H9 (cell line): ENCODE measurements at regions not wholly inside any gene's neighbourhood (a gene's known extent, or its start where the extent isn't known, plus 50 kb on each side); places are given as distances from the start of the nearest gene placed in this dataset.

Experiments used
- DNase-seq: peaks from one replicate; pipeline ENCODE4 v3.0.0-alpha.2; 2017
- H2AFZ ChIP-seq: one replicate; pipeline ENCODE4 v1.6.1; 2013; ENCODE audit warnings: mild to moderate bottlenecking, low read length, control low read depth, moderate library complexity
- H2AK5ac ChIP-seq: 2 replicates; pipeline ENCODE4 v1.6.1; 2013; ENCODE audit warnings: low read length, control low read depth, mixed read lengths; ENCODE audit not compliant: insufficient read length
- H2BK120ac ChIP-seq: one replicate; pipeline ENCODE4 v1.6.1; 2013; ENCODE audit warnings: low read depth, mild to moderate bottlenecking, low read length, control low read depth, inconsistent platforms; ENCODE audit not compliant: poor library complexity, severe bottlenecking
- H2BK12ac ChIP-seq: 2 replicates; pipeline ENCODE4 v1.6.1; 2013; ENCODE audit warnings: low read length, control low read depth, mixed read lengths, low read depth; ENCODE audit not compliant: insufficient read length
- H2BK15ac ChIP-seq: 2 replicates; pipeline ENCODE4 v1.6.1; 2013; ENCODE audit warnings: low read depth, low read length, control low read depth
- H2BK20ac ChIP-seq: one replicate; pipeline ENCODE4 v1.6.1; 2013; ENCODE audit warnings: low read depth, mild to moderate bottlenecking, low read length, control low read depth, inconsistent platforms; ENCODE audit not compliant: poor library complexity, severe bottlenecking
- H2BK5ac ChIP-seq: 2 replicates; pipeline ENCODE4 v1.6.1; 2013; ENCODE audit warnings: low read length, control low read depth, mixed read lengths; ENCODE audit not compliant: insufficient read length
- H3K14ac ChIP-seq: 2 replicates; pipeline ENCODE4 v1.6.1; 2013; ENCODE audit warnings: low read length, control low read depth; ENCODE audit not compliant: insufficient read depth
- H3K18ac ChIP-seq: 2 replicates; pipeline ENCODE4 v1.6.1; 2013; ENCODE audit warnings: low read depth, mild to moderate bottlenecking, mixed read lengths, low read length, control low read depth; ENCODE audit not compliant: insufficient read length
- H3K23ac ChIP-seq: 2 replicates; pipeline ENCODE4 v1.6.1; 2013; ENCODE audit warnings: low read length, control low read depth, mixed read lengths, low read depth; ENCODE audit not compliant: insufficient read length
- H3K23me2 ChIP-seq: 2 replicates; pipeline ENCODE4 v1.6.1; 2013; ENCODE audit warnings: low read depth, mild to moderate bottlenecking, mixed read lengths, low read length, control low read depth; ENCODE audit not compliant: insufficient read length, poor library complexity, severe bottlenecking
- H3K27ac ChIP-seq: 2 replicates; pipeline ENCODE4 v1.5.1; 2013; ENCODE audit warnings: low read length, control low read depth, mixed read lengths, low read depth; ENCODE audit not compliant: insufficient read length
- H3K27me3 ChIP-seq: 2 replicates; pipeline ENCODE4 v1.6.1; 2013; ENCODE audit warnings: low read length, control low read depth, inconsistent platforms; ENCODE audit not compliant: insufficient read depth
- H3K4ac ChIP-seq: 2 replicates; pipeline ENCODE4 v1.6.1; 2013; ENCODE audit warnings: low read depth, mild to moderate bottlenecking, control low read depth, inconsistent platforms, low read length, moderate library complexity
- H3K4me1 ChIP-seq: 2 replicates; pipeline ENCODE4 v1.6.1; 2013; ENCODE audit warnings: low read length, control low read depth, inconsistent platforms; ENCODE audit not compliant: insufficient read depth
- H3K4me2 ChIP-seq: 2 replicates; pipeline ENCODE4 v1.6.1; 2013; ENCODE audit warnings: low read length, control low read depth, mixed read lengths; ENCODE audit not compliant: insufficient read length, insufficient read depth
- H3K56ac ChIP-seq: 2 replicates; pipeline ENCODE4 v1.6.1; 2013; ENCODE audit warnings: low read depth, mild to moderate bottlenecking, mixed read lengths, low read length, control low read depth; ENCODE audit not compliant: insufficient read length
- H3K79me1 ChIP-seq: 2 replicates; pipeline ENCODE4 v1.6.1; 2013; ENCODE audit warnings: low read depth, mild to moderate bottlenecking, moderate library complexity, low read length, control low read depth, inconsistent platforms; ENCODE audit not compliant: insufficient read depth, poor library complexity, severe bottlenecking
- H3K79me2 ChIP-seq: 2 replicates; pipeline ENCODE4 v1.6.1; 2013; ENCODE audit warnings: low read length, control low read depth, inconsistent platforms; ENCODE audit not compliant: insufficient read depth
- H3K9ac ChIP-seq: 2 replicates; pipeline ENCODE4 v1.6.1; 2013; ENCODE audit warnings: low read length, control low read depth, mixed read lengths; ENCODE audit not compliant: insufficient read length; ENCODE audit errors: extremely low read depth
- H3K9me3 ChIP-seq: one replicate; pipeline ENCODE4 v1.6.1; 2013; ENCODE audit warnings: low read depth, low read length, inconsistent platforms; ENCODE audit not compliant: control insufficient read depth
- H3T11ph ChIP-seq: one replicate; pipeline ENCODE4 v1.6.1; 2013; ENCODE audit warnings: mild to moderate bottlenecking, low read length, control low read depth, inconsistent platforms
- H4K20me1 ChIP-seq: one replicate; pipeline ENCODE4 v1.6.1; 2013; ENCODE audit not compliant: control insufficient read depth, insufficient read length, insufficient read depth
- H4K5ac ChIP-seq: 2 replicates; pipeline ENCODE4 v1.6.1; 2013; ENCODE audit warnings: low read depth, mild to moderate bottlenecking, mixed read lengths, low read length, control low read depth; ENCODE audit not compliant: insufficient read length
- H4K8ac ChIP-seq: replicated peaks from 2 replicates; pipeline ENCODE4 v1.6.1; 2013; ENCODE audit warnings: low read length, control low read depth, mixed read lengths, low read depth; ENCODE audit not compliant: insufficient read length
- H4K91ac ChIP-seq: 2 replicates; pipeline ENCODE4 v1.6.1; 2013; ENCODE audit warnings: low read depth, mild to moderate bottlenecking, moderate library complexity, mixed read lengths, low read length, control low read depth; ENCODE audit not compliant: insufficient read length
- H3K27ac Mint-ChIP-seq, 3 experiments: 2 replicates in 2 of 3; 3 replicates in 1 of 3; pipeline ENCODE4 v1.8.0; 2020 to 2021; ENCODE audit warnings: mixed read lengths in 3 of 3, mild to moderate bottlenecking in 1 of 3, moderate library complexity in 1 of 3
- H3K27me3 Mint-ChIP-seq: 2 replicates; pipeline ENCODE4 v1.8.0; 2021; ENCODE audit warnings: low read depth, mild to moderate bottlenecking, moderate library complexity, mixed read lengths
- H3K36me3 Mint-ChIP-seq, 3 experiments: 2 replicates in 2 of 3; 3 replicates in 1 of 3; pipeline ENCODE4 v1.8.0; 2020 to 2021; ENCODE audit warnings: low read depth in 3 of 3, mixed read lengths in 3 of 3; ENCODE audit not compliant: insufficient read depth in 1 of 3
- H3K4me1 Mint-ChIP-seq, 2 experiments: 2 replicates each; pipeline ENCODE4 v1.8.0; 2020; ENCODE audit warnings: mixed read lengths in 2 of 2
- H3K4me3 Mint-ChIP-seq, 2 experiments: 2 replicates in 1 of 2; 3 replicates in 1 of 2; pipeline ENCODE4 v1.8.0; 2020 to 2021; ENCODE audit warnings: mild to moderate bottlenecking in 2 of 2, mixed read lengths in 2 of 2, moderate library complexity in 1 of 2
- H3K9me3 Mint-ChIP-seq, 2 experiments: 2 replicates in 1 of 2; 3 replicates in 1 of 2; pipeline ENCODE4 v1.8.0; 2020; ENCODE audit warnings: mild to moderate bottlenecking in 2 of 2, mixed read lengths in 2 of 2, moderate library complexity in 1 of 2
- WGBS: extraction: QIAGEN DNeasy Blood & Tissue Kit; methylation state at CpG from one replicate; pipeline ENCODE4 v1.1.7; 2013; ENCODE audit warnings: missing lambda C conversion rate, low lambda C conversion rate, mixed read lengths; ENCODE audit not compliant: insufficient read length; ENCODE audit errors: extremely low coverage; 5-methylcytosine and 5-hydroxymethylcytosine counted together
- TF ChIP-seq, protein P1 (sequence below): fragments of 200-600 bp; sonication (generic); conservative IDR thresholded peaks from 3 replicates; pipeline ENCODE4 v1.8.0; 2021; ENCODE audit warnings: antibody characterized with exemption, mild to moderate bottlenecking

GRCh38 chr4:130064471-130064870 is 968.5 kb downstream of the C4orf33 start:
- H2BK15ac ChIP-seq: no peak overlapping the region
- H2BK20ac ChIP-seq: no peak overlapping the region
- no CpG with 5 or more reads among the region's 2 CpGs for WGBS
- H3K23me2 ChIP-seq: no peaks in the 10 kb centered on the region
- H2BK5ac ChIP-seq: no peak overlapping the region
- no peak overlapping the region for H3K4ac ChIP-seq
- no peak overlapping the region for H3K18ac ChIP-seq
- H3K9me3 ChIP-seq: no peaks in the 10 kb centered on the region
- DNase-seq: no peak
- H4K8ac ChIP-seq: no peak overlapping the region
- H3K27me3 ChIP-seq: no peaks in the 10 kb centered on the region
- Mint-ChIP-seq H3K27me3 (no peaks in the 10 kb centered on the region), H3K4me1 (peaks cover 11 to 14% of the 10 kb centered on the region in 2 experiments), H3K4me3 (no peak overlapping the region), H3K27ac (no peak overlapping the region), H3K36me3 (peaks cover 0 to 13% (median 12%) of the 10 kb centered on the region in 3 experiments; a peak in 5 of 7 replicates), H3K9me3 (peaks cover 1 to 5% of the 10 kb centered on the region in 2 experiments; a peak in 2 of 5 replicates)
- H4K20me1 ChIP-seq: no peaks in the 10 kb centered on the region
- no peaks in the 10 kb centered on the region for H3K79me2 ChIP-seq
- no peak overlapping the region for H2AFZ ChIP-seq
- no peak overlapping the region for H4K5ac ChIP-seq
- H2BK12ac ChIP-seq: no peak overlapping the region
- H3K4me1 ChIP-seq: no peaks in the 10 kb centered on the region
- no peak overlapping the region for H4K91ac ChIP-seq
- H3K14ac ChIP-seq: no peak overlapping the region
- no peak overlapping the region for H3T11ph ChIP-seq
- TF ChIP-seq, protein P1, sequence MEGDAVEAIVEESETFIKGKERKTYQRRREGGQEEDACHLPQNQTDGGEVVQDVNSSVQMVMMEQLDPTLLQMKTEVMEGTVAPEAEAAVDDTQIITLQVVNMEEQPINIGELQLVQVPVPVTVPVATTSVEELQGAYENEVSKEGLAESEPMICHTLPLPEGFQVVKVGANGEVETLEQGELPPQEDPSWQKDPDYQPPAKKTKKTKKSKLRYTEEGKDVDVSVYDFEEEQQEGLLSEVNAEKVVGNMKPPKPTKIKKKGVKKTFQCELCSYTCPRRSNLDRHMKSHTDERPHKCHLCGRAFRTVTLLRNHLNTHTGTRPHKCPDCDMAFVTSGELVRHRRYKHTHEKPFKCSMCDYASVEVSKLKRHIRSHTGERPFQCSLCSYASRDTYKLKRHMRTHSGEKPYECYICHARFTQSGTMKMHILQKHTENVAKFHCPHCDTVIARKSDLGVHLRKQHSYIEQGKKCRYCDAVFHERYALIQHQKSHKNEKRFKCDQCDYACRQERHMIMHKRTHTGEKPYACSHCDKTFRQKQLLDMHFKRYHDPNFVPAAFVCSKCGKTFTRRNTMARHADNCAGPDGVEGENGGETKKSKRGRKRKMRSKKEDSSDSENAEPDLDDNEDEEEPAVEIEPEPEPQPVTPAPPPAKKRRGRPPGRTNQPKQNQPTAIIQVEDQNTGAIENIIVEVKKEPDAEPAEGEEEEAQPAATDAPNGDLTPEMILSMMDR: no peak
- no peak overlapping the region for H2BK120ac ChIP-seq
- H3K4me2 ChIP-seq: no peak overlapping the region
- no peak overlapping the region for H3K23ac ChIP-seq
- H3K9ac ChIP-seq: no peak overlapping the region
- no peak overlapping the region for H2AK5ac ChIP-seq
- no peaks in the 10 kb centered on the region for H3K79me1 ChIP-seq
- no peak overlapping the region for H3K56ac ChIP-seq
- no peak overlapping the region for H3K27ac ChIP-seq
